Esophagus squamous epithelium (tissue), 4 donors: ENCODE measurements at regions not wholly inside any gene's neighbourhood (a gene's known extent, or its start where the extent isn't known, plus 50 kb on each side); places are given as distances from the start of the nearest gene placed in this dataset.

Experiments used
- CTCF ChIP-seq, 6 experiments: fragments of 450-650 bp in 4 of 6; fragments of 200-600 bp in 2 of 6; sonication (generic) in 2 of 6; IDR thresholded peaks; one replicate each; pipeline ENCODE4 v1.5.1; 2016 to 2019; ENCODE audit warnings: antibody characterized with exemption in 6 of 6, mild to moderate bottlenecking in 4 of 6, moderate library complexity in 4 of 6
- POLR2A ChIP-seq, 4 donors: fragments of 450-650 bp; IDR thresholded peaks; one replicate each; pipeline ENCODE4 v1.6.1; 2017; ENCODE audit warnings: antibody characterized with exemption in 4 of 4, mild to moderate bottlenecking in 4 of 4, moderate library complexity in 3 of 4

GRCh38 chr20:52244702-52245101, 53.1 kb upstream of the ZFP64 start:
- TF ChIP-seq CTCF (IDR thresholded peaks at IDR 0.05) (no peak), POLR2A (IDR thresholded peaks at IDR 0.05) (no peak)
